ENCODE measurements at regions not wholly inside any gene's neighbourhood (a gene's known extent, or its start where the extent isn't known, plus 50 kb on each side); places are given as distances from the start of the nearest gene placed in this dataset.

GRCh38 chr2:42953216-42953615 is 160.8 kb upstream of the HAAO start:
- TF ChIP-seq EZH2 (IDR thresholded peaks at IDR 0.05; ENCODE audit: low read depth) (no peak), CTCF (conservative IDR thresholded peaks at IDR 0.05) (no peak)
- H4K20me1 ChIP-seq (ENCODE audit: insufficient read depth) = no peaks in the 10 kb centered on the region
- H3K9me3 ChIP-seq (ENCODE audit: insufficient read depth, low read depth) = no peaks in the 10 kb centered on the region
- intact Hi-C loops (cut with micrococcal nuclease; ENCODE audit: unreplicated experiment) = loop anchor here (5.0 kb wide), 1 partner anchor 59 kb away; no protein-coding TSS in a partner anchor
- no peak overlapping the region for H2AFZ ChIP-seq
- POLR2A ChIA-PET (ENCODE audit: unreplicated experiment) = no interaction called here
- BruUV-seq (replicated peaks) = no TSS peak
- H3K9me2 ChIP-seq (ENCODE audit: insufficient read depth) = no peaks in the 10 kb centered on the region
- no peaks in the 10 kb centered on the region for H3K27me3 ChIP-seq (ENCODE audit: insufficient read depth, low read depth)
- DNase-seq = no peak
- H3F3A ChIP-seq (ENCODE audit: insufficient read depth, low read depth) = peaks cover 31% of the 10 kb centered on the region
- no peak overlapping the region for H3K27ac ChIP-seq
- H3K4me1 ChIP-seq (replicated peaks; ENCODE audit: insufficient read depth) = peaks cover 48% of the 10 kb centered on the region
- no peak overlapping the region for H3K4me3 ChIP-seq
- no peaks in the 10 kb centered on the region for H3K79me2 ChIP-seq (ENCODE audit: low read depth)
- CTCF ChIA-PET = no interaction called here
- H3K4me2 ChIP-seq = no peak overlapping the region
- no peaks in the 10 kb centered on the region for H3K36me3 ChIP-seq (ENCODE audit: low read depth)

GRCh38 chr2:42951263-42951938 is 159.0 kb upstream of the HAAO start:
- no TSS peak for BruUV-seq (replicated peaks)
- 0 out of 2 replicates have a peak overlapping the region, but pooled peaks have one; percentile 45 for H3K4me2 ChIP-seq
- H3K9me2 ChIP-seq (ENCODE audit: insufficient read depth) = no peaks in the 10 kb centered on the region
- intact Hi-C loops (cut with micrococcal nuclease; ENCODE audit: unreplicated experiment) = loop anchor here (5.0 kb wide), 1 partner anchor 61 kb away; no protein-coding TSS in a partner anchor
- H3K27ac ChIP-seq = no peak overlapping the region
- H3K9me3 ChIP-seq (ENCODE audit: insufficient read depth, low read depth) = no peaks in the 10 kb centered on the region
- H3K4me3 ChIP-seq = no peak overlapping the region
- H3K36me3 ChIP-seq (ENCODE audit: low read depth) = no peaks in the 10 kb centered on the region
- H2AFZ ChIP-seq = no peak overlapping the region
- H3K27me3 ChIP-seq (ENCODE audit: insufficient read depth, low read depth) = no peaks in the 10 kb centered on the region
- H3F3A ChIP-seq (ENCODE audit: insufficient read depth, low read depth) = peaks cover 16% of the 10 kb centered on the region
- no peaks in the 10 kb centered on the region for H4K20me1 ChIP-seq (ENCODE audit: insufficient read depth)
- ChIA-PET CTCF (interaction anchor here (0.6 kb wide), 2 partner anchors 64 to 173 kb away, joined by 3 to 4 read pairs; no protein-coding TSS in a partner anchor), POLR2A (ENCODE audit: unreplicated experiment) (interaction anchor here (0.6 kb wide), 1 partner anchor 270 kb away, joined by 9 read pairs; no protein-coding TSS in a partner anchor)
- peaks cover 34% of the 10 kb centered on the region for H3K4me1 ChIP-seq (replicated peaks; ENCODE audit: insufficient read depth)
- no peak for DNase-seq
- no peaks in the 10 kb centered on the region for H3K79me2 ChIP-seq (ENCODE audit: low read depth)
- TF ChIP-seq CTCF (conservative IDR thresholded peaks at IDR 0.05) = no peak
- TF ChIP-seq EZH2 (IDR thresholded peaks at IDR 0.05; ENCODE audit: low read depth) = no peak

- intact Hi-C loops (cut with micrococcal nuclease; ENCODE audit: unreplicated experiment) = loop anchor here (5.0 kb wide), 1 partner anchor 123 kb away; no protein-coding TSS in a partner anchor
- Histone ChIP-seq H3K79me2 (ENCODE audit: low read depth) (no peaks in the 10 kb centered on the region), H3K4me1 (replicated peaks; ENCODE audit: insufficient read depth) (peaks cover 26% of the 10 kb centered on the region), H3K36me3 (ENCODE audit: low read depth) (no peaks in the 10 kb centered on the region), H3K27ac (no peak overlapping the region), H4K20me1 (ENCODE audit: insufficient read depth) (no peaks in the 10 kb centered on the region), H3F3A (ENCODE audit: insufficient read depth, low read depth) (peaks cover 10% of the 10 kb centered on the region; the same call in 1 of the 2 replicates), H3K27me3 (ENCODE audit: insufficient read depth, low read depth) (no peaks in the 10 kb centered on the region), H3K9me2 (ENCODE audit: insufficient read depth) (no peaks in the 10 kb centered on the region), H3K9me3 (ENCODE audit: insufficient read depth, low read depth) (no peaks in the 10 kb centered on the region), H3K4me2 (no peak overlapping the region), H3K4me3 (no peak overlapping the region), H2AFZ (no peak overlapping the region)
- DNase-seq = no peak
- no peak for TF ChIP-seq EZH2 (IDR thresholded peaks at IDR 0.05; ENCODE audit: low read depth)
- TF ChIP-seq CTCF (conservative IDR thresholded peaks at IDR 0.05) = no peak
- no TSS peak for BruUV-seq (replicated peaks)
- POLR2A ChIA-PET (ENCODE audit: unreplicated experiment) = no interaction called here
- CTCF ChIA-PET = no interaction called here
These were observed 156.7 kb upstream of the HAAO start for GRCh38 chr2:42949125-42949524.

Measured in PC-9 (cell line).